ENCODE measurements at regions not wholly inside any gene's neighbourhood (a gene's known extent, or its start where the extent isn't known, plus 50 kb on each side); places are given as distances from the start of the nearest gene placed in this dataset.
"Not testable (repeated sequence)": the region's sequence is repeated elsewhere in the genome, so short reads cannot be mapped to it uniquely, and the experiment has no call there.

DNA sequence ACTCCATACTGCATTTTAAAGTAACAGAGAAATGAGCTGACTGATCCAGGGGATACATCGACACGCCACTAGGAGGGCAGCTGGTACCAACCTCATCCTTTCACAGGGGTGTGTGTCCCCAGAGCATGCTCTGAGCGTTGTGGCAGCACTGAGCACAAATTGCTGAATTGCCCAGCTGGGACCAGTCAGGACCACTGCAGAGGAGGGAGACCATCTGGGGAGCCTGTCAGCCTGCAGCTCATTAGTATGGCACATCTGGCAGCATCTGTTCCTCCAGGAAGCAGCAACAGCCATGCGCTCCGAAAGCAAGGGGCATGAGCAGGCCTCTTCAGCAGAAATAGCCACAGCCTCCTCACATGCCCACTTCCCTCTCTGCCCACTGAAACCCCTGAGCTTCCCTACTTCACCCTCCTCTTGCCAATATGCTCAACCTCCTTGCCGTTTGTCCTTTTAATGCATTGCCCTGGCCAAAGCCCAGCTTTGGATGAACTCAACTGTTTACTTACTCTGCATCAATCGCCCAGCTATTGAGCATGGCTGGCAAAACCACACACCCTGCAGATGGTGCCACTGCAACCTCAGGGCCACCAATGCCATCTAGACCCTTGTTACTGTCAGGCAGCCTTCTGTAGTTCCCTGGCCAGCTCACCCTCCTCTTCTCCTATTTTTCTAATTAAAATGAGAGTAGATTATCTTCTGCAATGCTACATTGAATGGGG, 77.6 kb upstream of the NEDD9 start:
- Histone ChIP-seq H3K9me3 (no peaks in the 10 kb centered on the region), H3K4me3 (no peak overlapping the region), H3K27ac (no peak overlapping the region), H3K4me1 (no peaks in the 10 kb centered on the region), H3K36me3 (no peaks in the 10 kb centered on the region), H3K27me3 (no peaks in the 10 kb centered on the region)
- peak in 1 of 4 donors; percentile 33 for ATAC-seq
- TF ChIP-seq, protein P1, sequence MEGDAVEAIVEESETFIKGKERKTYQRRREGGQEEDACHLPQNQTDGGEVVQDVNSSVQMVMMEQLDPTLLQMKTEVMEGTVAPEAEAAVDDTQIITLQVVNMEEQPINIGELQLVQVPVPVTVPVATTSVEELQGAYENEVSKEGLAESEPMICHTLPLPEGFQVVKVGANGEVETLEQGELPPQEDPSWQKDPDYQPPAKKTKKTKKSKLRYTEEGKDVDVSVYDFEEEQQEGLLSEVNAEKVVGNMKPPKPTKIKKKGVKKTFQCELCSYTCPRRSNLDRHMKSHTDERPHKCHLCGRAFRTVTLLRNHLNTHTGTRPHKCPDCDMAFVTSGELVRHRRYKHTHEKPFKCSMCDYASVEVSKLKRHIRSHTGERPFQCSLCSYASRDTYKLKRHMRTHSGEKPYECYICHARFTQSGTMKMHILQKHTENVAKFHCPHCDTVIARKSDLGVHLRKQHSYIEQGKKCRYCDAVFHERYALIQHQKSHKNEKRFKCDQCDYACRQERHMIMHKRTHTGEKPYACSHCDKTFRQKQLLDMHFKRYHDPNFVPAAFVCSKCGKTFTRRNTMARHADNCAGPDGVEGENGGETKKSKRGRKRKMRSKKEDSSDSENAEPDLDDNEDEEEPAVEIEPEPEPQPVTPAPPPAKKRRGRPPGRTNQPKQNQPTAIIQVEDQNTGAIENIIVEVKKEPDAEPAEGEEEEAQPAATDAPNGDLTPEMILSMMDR (IDR thresholded peaks at IDR 0.05) = no peak
- TF ChIP-seq POLR2A (IDR thresholded peaks at IDR 0.05) = no peak
- intact Hi-C loops (cut with DNase I) = no loop called here
- WGBS (ENCODE audit: insufficient coverage, low coverage, low lambda C conversion rate, missing lambda C conversion rate) = 65% methylated on average over 5 of the region's 7 CpGs
- DNase-seq = no peak

DNA sequence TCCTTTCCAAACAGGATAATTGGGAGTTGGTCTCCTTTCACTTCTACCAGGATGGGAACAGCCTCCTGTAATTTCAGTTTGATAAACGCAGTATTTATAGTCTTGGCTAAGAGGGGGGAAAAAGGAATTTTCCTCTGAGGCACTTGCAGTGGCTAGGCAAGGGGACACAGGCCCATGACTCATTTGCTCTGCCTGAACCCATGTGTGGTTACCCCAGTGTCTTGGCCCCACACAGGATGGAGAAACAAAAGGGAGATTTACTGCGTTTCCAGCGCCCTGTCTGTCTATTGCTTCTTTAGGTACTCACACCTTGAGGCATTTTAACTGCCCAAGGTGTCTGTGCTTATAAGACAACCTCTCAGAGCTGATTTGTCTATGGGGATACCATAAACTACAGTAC, 74.8 kb upstream of the NEDD9 start:
- Histone ChIP-seq H3K9me3 (no peaks in the 10 kb centered on the region), H3K27ac (no peak overlapping the region), H3K27me3 (no peaks in the 10 kb centered on the region), H3K36me3 (no peaks in the 10 kb centered on the region), H3K4me3 (no peak overlapping the region), H3K4me1 (no peaks in the 10 kb centered on the region)
- DNase-seq (no peak), ATAC-seq (no peak)
- WGBS (ENCODE audit: insufficient coverage, low coverage, low lambda C conversion rate, missing lambda C conversion rate) = 83% methylated on average over 1 of the region's 3 CpGs
- no peak for TF ChIP-seq POLR2A (IDR thresholded peaks at IDR 0.05)
- TF ChIP-seq, protein P1 (IDR thresholded peaks at IDR 0.05) = no peak
- intact Hi-C loops (cut with DNase I) = no loop called here

DNA sequence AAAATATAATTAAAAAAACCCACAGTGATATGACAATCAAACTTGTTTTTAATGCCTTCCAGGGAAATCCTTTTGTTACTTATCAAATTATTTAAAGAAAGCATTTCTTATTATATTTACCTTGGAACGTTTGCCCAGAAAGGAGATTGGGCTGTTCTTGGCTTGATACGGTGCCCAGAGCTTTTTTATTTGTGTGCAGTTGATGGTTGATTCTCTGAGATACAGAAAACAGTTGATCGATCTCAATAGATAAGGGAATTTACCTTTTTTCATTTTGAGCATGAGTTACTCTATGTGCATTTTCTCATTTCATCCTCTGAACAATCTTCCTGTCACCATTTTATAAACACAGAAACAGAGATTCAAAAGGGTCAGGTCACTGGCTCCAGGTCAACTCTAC, 72.5 kb upstream of the NEDD9 start:
- TF ChIP-seq, protein P1 (IDR thresholded peaks at IDR 0.05) = no peak
- TF ChIP-seq POLR2A (IDR thresholded peaks at IDR 0.05) = no peak
- ATAC-seq = no peak
- H3K4me1 ChIP-seq = no peaks in the 10 kb centered on the region
- WGBS (ENCODE audit: insufficient coverage, low coverage, low lambda C conversion rate, missing lambda C conversion rate) = 54% methylated on average over 3 of the region's 3 CpGs
- H3K27me3 ChIP-seq = no peaks in the 10 kb centered on the region
- H3K4me3 ChIP-seq = no peak overlapping the region
- intact Hi-C loops (cut with DNase I) = no loop called here
- H3K27ac ChIP-seq = no peak overlapping the region
- no peaks in the 10 kb centered on the region for H3K36me3 ChIP-seq
- no peak for DNase-seq
- no peaks in the 10 kb centered on the region for H3K9me3 ChIP-seq

DNA sequence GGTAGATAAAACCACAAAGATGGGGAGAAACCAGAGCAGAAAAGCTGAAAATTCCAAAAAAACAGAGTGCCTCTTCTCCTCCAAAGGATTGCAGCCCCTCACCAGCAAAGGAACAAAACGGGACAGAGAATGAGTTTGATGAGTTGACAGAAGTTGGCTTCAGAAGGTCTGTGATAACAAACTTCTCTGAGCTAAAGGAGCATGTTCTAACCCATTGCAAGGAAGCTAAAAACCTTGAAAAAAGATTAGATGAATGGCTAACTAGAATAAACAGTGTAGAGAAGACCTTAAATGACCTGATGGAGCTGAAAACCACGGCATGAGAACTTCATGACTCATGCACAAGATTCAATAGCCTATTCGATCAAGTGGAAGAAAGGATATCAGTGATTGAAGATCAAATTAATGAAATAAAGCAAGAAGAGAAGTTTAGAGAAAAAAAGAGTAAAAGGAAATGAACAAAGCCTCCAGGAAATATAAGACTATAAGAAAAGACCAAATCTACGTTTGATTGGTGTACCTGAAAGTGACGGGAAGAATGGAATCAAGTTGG, 67.5 kb upstream of the NEDD9 start:
- H3K27ac ChIP-seq; H3K36me3 ChIP-seq; H3K9me3 ChIP-seq; DNase-seq; H3K4me1 ChIP-seq; intact Hi-C loops (cut with DNase I); H3K4me3 ChIP-seq; H3K27me3 ChIP-seq; ATAC-seq: not testable (repeated sequence)
- WGBS (ENCODE audit: insufficient coverage, low coverage, low lambda C conversion rate, missing lambda C conversion rate) = 70% methylated on average over 5 of the region's 5 CpGs

DNA sequence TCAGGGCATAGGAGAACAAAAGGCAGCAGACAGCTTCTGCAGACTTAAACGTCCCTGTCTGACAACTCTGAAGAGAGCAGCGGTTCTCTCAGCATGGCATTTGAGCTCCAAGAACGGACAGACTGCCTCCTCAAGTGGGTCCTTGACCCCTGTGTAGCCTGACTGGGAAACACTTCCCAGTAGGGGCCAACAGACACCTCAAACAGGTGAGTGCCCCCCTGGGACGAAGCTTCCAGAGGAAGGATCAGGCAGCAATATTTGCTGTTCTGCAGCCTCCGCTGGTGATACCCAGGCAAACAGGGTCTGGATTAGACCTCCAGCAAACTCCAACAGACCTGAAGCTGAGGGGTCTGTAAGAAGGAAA, 66.9 kb upstream of the NEDD9 start:
- 80% methylated on average over 3 of the region's 5 CpGs for WGBS (ENCODE audit: insufficient coverage, low coverage, low lambda C conversion rate, missing lambda C conversion rate)
- H3K27ac ChIP-seq; intact Hi-C loops (cut with DNase I); ATAC-seq; H3K9me3 ChIP-seq; H3K36me3 ChIP-seq; H3K27me3 ChIP-seq; H3K4me1 ChIP-seq; DNase-seq; H3K4me3 ChIP-seq: not testable (repeated sequence)
